KMS-11 (cell line): ENCODE measurements at regions not wholly inside any gene's neighbourhood (a gene's known extent, or its start where the extent isn't known, plus 50 kb on each side); places are given as distances from the start of the nearest gene placed in this dataset.

Experiments used
- H2AFZ ChIP-seq: fragments of 200-600 bp; sonication (generic); 2 replicates; pipeline ENCODE4 v1.6.1; 2016; ENCODE audit warnings: antibody characterized with exemption, mixed run types, low read depth
- H3K27ac ChIP-seq: fragments of 200-600 bp; sonication (generic); 2 replicates; pipeline ENCODE4 v1.6.1; 2016; ENCODE audit warnings: mild to moderate bottlenecking, mixed run types
- H3K27me3 ChIP-seq: fragments of 200-600 bp; sonication (generic); 2 replicates; pipeline ENCODE4 v1.6.1; 2017; ENCODE audit warnings: mild to moderate bottlenecking, low read depth, mixed run types, moderate library complexity; ENCODE audit not compliant: insufficient read depth
- H3K36me3 ChIP-seq: fragments of 200-600 bp; sonication (generic); 2 replicates; pipeline ENCODE4 v1.6.1; 2017; ENCODE audit warnings: mild to moderate bottlenecking, mixed run types; ENCODE audit not compliant: insufficient read depth
- H3K4me1 ChIP-seq: fragments of 200-600 bp; sonication (generic); 2 replicates; pipeline ENCODE4 v1.6.1; 2016; ENCODE audit warnings: mild to moderate bottlenecking, low read depth, mixed run types; ENCODE audit not compliant: poor library complexity, severe bottlenecking
- H3K4me2 ChIP-seq: fragments of 200-600 bp; sonication (generic); 2 replicates; pipeline ENCODE4 v1.7.0; 2016; ENCODE audit warnings: mild to moderate bottlenecking, mixed run types
- H3K4me3 ChIP-seq: fragments of 200-600 bp; sonication (generic); IDR thresholded peaks from 2 replicates; pipeline ENCODE4 v1.6.1; 2017; ENCODE audit warnings: low read depth, low read length, mixed read lengths; ENCODE audit not compliant: insufficient read depth
- H3K79me2 ChIP-seq: fragments of 200-600 bp; sonication (generic); 2 replicates; pipeline ENCODE4 v1.6.1; 2016; ENCODE audit warnings: low read depth, mixed run types; ENCODE audit not compliant: insufficient read depth
- H3K9ac ChIP-seq: fragments of 200-600 bp; sonication (generic); 2 replicates; pipeline ENCODE4 v1.6.1; 2016; ENCODE audit warnings: mild to moderate bottlenecking, mixed run types
- H4K20me1 ChIP-seq: fragments of 200-600 bp; sonication (generic); 2 replicates; pipeline ENCODE4 v1.6.1; 2016; ENCODE audit warnings: mild to moderate bottlenecking, mixed run types; ENCODE audit not compliant: insufficient read depth
- CTCF ChIP-seq: fragments of 200-600 bp; sonication (generic); conservative IDR thresholded peaks from 2 replicates; pipeline ENCODE4 v1.6.1; 2017; ENCODE audit warnings: low read depth, mild to moderate bottlenecking, antibody characterized with exemption, low read length, moderate library complexity, mixed read lengths

DNA sequence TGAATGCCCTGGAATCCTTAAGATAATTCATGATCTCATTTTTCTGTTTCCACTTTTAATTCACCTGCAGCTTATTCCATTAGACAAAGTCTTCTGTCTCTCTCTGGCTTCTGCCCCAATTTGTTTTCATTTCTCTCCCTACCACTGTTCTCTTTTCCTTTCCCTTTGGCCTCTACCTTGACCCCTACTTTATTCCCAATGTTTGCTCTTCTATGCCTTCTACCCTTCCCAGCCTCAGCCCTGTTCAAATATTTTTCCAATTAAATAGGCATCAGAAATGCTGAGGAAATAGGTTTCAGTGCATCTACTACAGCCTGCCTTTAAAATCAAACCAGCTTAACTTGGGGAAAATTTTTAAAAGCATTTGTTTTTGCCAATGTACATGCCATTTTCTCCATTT lies 443.7 kb upstream of the CWC22 start:
- no peak overlapping the region for H2AFZ ChIP-seq
- no peak overlapping the region for H3K9ac ChIP-seq
- H4K20me1 ChIP-seq, result no peaks in the 10 kb centered on the region
- no peaks in the 10 kb centered on the region for H3K36me3 ChIP-seq
- no peak overlapping the region for H3K27ac ChIP-seq
- H3K4me3 ChIP-seq, result no peak overlapping the region
- TF ChIP-seq CTCF, result no peak
- H3K4me1 ChIP-seq, result no peaks in the 10 kb centered on the region
- no peak overlapping the region for H3K4me2 ChIP-seq
- H3K27me3 ChIP-seq, result no peaks in the 10 kb centered on the region
- H3K79me2 ChIP-seq, result no peaks in the 10 kb centered on the region

- TF ChIP-seq CTCF, result no peak
- H3K79me2 ChIP-seq, result no peaks in the 10 kb centered on the region
- H4K20me1 ChIP-seq, result no peaks in the 10 kb centered on the region
- no peak overlapping the region for H3K4me2 ChIP-seq
- H3K9ac ChIP-seq, result no peak overlapping the region
- no peaks in the 10 kb centered on the region for H3K27me3 ChIP-seq
- H3K27ac ChIP-seq, result no peak overlapping the region
- no peak overlapping the region for H3K4me3 ChIP-seq
- no peaks in the 10 kb centered on the region for H3K36me3 ChIP-seq
- H2AFZ ChIP-seq, result no peak overlapping the region
- H3K4me1 ChIP-seq, result no peaks in the 10 kb centered on the region
These were observed 442.2 kb upstream of the CWC22 start for GRCh38 chr2:180449171-180449915.

DNA sequence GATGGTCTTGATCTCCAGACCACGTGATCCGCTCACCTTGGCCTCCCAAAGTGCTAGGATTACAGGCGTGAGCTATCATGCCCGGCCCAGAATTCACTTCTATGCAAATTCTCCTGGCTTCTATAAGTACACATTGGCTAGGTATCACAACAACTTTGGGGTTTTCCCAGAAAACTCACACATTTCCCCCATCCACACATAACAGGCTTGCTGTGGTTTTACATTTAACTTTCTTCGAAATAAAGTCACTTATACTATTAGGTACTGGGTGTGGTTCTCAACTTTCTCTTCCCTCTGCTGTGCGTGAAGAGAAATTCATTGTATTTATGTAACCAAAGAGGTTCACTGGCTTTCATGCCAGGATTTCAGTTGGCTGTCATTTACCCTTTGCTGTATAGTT lies 439.4 kb upstream of the CWC22 start:
- no peak overlapping the region for H2AFZ ChIP-seq

GRCh38 chr2:180443888-180444287 lies 436.8 kb upstream of the CWC22 start:
- Histone ChIP-seq H3K4me3 (no peak overlapping the region), H3K27me3 (no peaks in the 10 kb centered on the region), H3K4me2 (no peak overlapping the region), H3K27ac (no peak overlapping the region), H3K36me3 (no peaks in the 10 kb centered on the region), H3K9ac (no peak overlapping the region), H3K79me2 (no peaks in the 10 kb centered on the region), H3K4me1 (no peaks in the 10 kb centered on the region), H2AFZ (no peak overlapping the region), H4K20me1 (no peaks in the 10 kb centered on the region)
- no peak for TF ChIP-seq CTCF

More for the DNA sequence above, 439.4 kb upstream of the CWC22 start:
- Histone ChIP-seq H3K27me3 (no peaks in the 10 kb centered on the region), H3K4me3 (no peak overlapping the region), H4K20me1 (no peaks in the 10 kb centered on the region), H3K4me2 (no peak overlapping the region), H3K9ac (no peak overlapping the region), H3K79me2 (no peaks in the 10 kb centered on the region), H3K4me1 (no peaks in the 10 kb centered on the region), H3K36me3 (no peaks in the 10 kb centered on the region), H3K27ac (no peak overlapping the region)
- TF ChIP-seq CTCF, result no peak
